Naive thymus-derived CD8-positive, alpha-beta T cell (primary cell): ENCODE measurements at regions not wholly inside any gene's neighbourhood (a gene's known extent, or its start where the extent isn't known, plus 50 kb on each side); places are given as distances from the start of the nearest gene placed in this dataset.
"Not testable (repeated sequence)": the region's sequence is repeated elsewhere in the genome, so short reads cannot be mapped to it uniquely, and the experiment has no call there.

Experiments used
- ATAC-seq, 2 donors: fragments of 150-1000 bp; cut with Tn5 transposase in 1 of 2; sonication (Bioruptor Pico), chemical (Tn5 transposase) in 1 of 2; 1 replicate in 1 of 2; 2 replicates in 1 of 2; pipeline ENCODE4 v1.10.0; 2021; ENCODE audit warnings: mild to moderate bottlenecking in 2 of 2, moderate library complexity in 2 of 2
- POLR2A ChIA-PET: fragments of 350-600 bp; sonication (Branson Sonifier 250); formaldehyde crosslinking; loops from one replicate; lab custom pipeline; 2021; ENCODE audit warnings: antibody characterized with exemption; lab: Charles Lee
- DNase-seq, 10 donors: peaks; one replicate each; pipeline versions ENCODE4 v3.0.0 to v3.0.0-alpha.2; 2020 to 2022
- H3K27ac Mint-ChIP-seq, 10 donors: one replicate each; pipeline ENCODE4 v1.8.0; 2020 to 2022; ENCODE audit warnings: mild to moderate bottlenecking in 10 of 10, mixed read lengths in 10 of 10, moderate library complexity in 4 of 10, inconsistent platforms in 1 of 10
- H3K27me3 Mint-ChIP-seq, 5 donors: one replicate each; pipeline ENCODE4 v1.8.0; 2021 to 2022; ENCODE audit warnings: mixed read lengths in 5 of 5
- H3K36me3 Mint-ChIP-seq, 3 donors: one replicate each; pipeline ENCODE4 v1.8.0; 2020 to 2022; ENCODE audit warnings: mixed read lengths in 3 of 3, mild to moderate bottlenecking in 2 of 3, inconsistent platforms in 1 of 3
- H3K4me1 Mint-ChIP-seq, 4 donors: one replicate each; pipeline ENCODE4 v1.8.0; 2021 to 2022; ENCODE audit warnings: mixed read lengths in 4 of 4
- H3K4me3 Mint-ChIP-seq, 10 donors: one replicate each; pipeline ENCODE4 v1.8.0; 2020 to 2022; ENCODE audit warnings: mild to moderate bottlenecking in 10 of 10, mixed read lengths in 10 of 10, moderate library complexity in 6 of 10, inconsistent platforms in 1 of 10
- H3K9me3 Mint-ChIP-seq, 9 donors: one replicate each; pipeline ENCODE4 v1.8.0; 2020 to 2022; ENCODE audit warnings: mixed read lengths in 9 of 9, mild to moderate bottlenecking in 3 of 9, inconsistent platforms in 1 of 9, moderate library complexity in 1 of 9

DNA sequence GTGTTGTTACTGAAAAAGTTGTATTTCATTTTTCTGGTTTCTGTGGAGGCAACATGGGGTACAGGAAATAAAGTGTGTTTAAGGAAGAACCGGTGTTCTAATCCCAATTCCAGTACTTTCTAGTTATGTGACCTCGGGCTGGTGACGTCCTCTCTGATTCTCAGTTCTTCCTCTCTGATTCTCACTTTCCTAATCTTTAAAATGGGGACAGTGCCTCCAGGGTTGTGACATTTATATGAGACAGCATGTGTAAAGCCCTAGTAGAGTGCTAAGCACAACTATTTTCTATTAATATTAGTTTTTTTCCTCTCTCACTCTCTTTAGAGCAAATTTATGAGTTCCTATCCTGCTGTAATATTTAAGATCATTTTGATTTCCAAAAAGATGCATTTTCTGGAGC lies 50.9 kb upstream of the PTPDC1 start:
- H3K27me3 Mint-ChIP-seq = peaks cover 2 to 8% (median 4%) of the 10 kb centered on the region in 5 donors
- DNase-seq (no peak), ATAC-seq (no peak)
- H3K9me3 Mint-ChIP-seq = no peaks in the 10 kb centered on the region
- H3K4me3 Mint-ChIP-seq = peak overlapping the region in 1 of 10 donors; percentile 33
- H3K4me1 Mint-ChIP-seq = peaks cover 13 to 26% (median 19%) of the 10 kb centered on the region in 4 donors
- H3K27ac Mint-ChIP-seq = no peak overlapping the region
- POLR2A ChIA-PET = no interaction called here
- H3K36me3 Mint-ChIP-seq = no peaks in the 10 kb centered on the region

DNA sequence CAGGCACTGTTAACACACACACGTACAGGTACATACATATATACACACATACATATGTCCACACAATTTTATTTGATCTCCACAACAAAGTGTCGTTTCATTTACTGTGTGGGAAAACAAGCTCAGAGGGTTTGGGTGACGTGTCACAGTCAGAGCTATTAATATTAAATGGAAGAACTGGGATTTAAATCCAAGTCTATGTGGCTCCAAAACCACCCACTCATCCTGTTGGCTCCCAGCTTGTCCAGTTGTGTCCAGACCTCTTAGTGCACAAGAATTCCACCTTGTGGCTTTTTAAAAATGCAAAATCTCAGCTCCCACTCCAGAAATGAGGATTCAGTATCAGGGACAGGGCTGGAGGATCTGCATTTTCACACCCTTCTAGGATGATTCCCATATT lies 52.3 kb upstream of the PTPDC1 start:
- Mint-ChIP-seq H3K36me3 (no peaks in the 10 kb centered on the region), H3K9me3 (no peaks in the 10 kb centered on the region), H3K27me3 (peaks cover 2 to 11% (median 6%) of the 10 kb centered on the region in 5 donors), H3K27ac (peak overlapping the region in 5 of 10 donors; percentile 82 to 93 (median 92)), H3K4me1 (peaks cover 13 to 26% (median 19%) of the 10 kb centered on the region in 4 donors), H3K4me3 (peak overlapping the region in 9 of 10 donors; percentile 74 to 99 (median 97))
- DNase-seq = no peak
- POLR2A ChIA-PET = no interaction called here
- no peak for ATAC-seq

DNA sequence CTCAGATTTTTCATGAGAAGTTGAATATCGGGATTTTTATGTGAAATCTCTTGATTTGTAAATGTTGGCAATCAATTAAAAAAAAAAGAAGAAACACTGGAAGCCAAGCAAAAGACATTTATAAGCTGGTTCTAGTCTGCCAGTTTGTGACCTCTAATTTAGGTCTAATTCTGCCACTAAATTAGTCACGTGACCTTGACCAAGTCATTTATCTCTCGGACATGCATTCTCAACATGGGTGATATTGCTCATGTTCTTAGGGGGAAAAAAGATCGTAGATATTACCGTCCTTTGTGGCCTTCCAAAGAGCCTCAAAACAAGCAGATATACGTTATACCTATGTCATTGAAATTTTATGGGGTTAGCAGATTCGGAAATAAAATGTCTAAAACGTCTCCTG lies 52.9 kb upstream of the PTPDC1 start:
- peaks cover 0 to 2% (median 0%) of the 10 kb centered on the region in 9 donors for H3K9me3 Mint-ChIP-seq
- DNase-seq (no peak), ATAC-seq (no peak)
- no peaks in the 10 kb centered on the region for H3K36me3 Mint-ChIP-seq
- H3K4me1 Mint-ChIP-seq = peaks cover 13 to 26% (median 19%) of the 10 kb centered on the region in 4 donors
- peak overlapping the region; percentile 41 to 97 (median 90) for H3K27ac Mint-ChIP-seq
- H3K4me3 Mint-ChIP-seq = peak overlapping the region; percentile 74 to 99 (median 95)
- POLR2A ChIA-PET = interaction anchor here (0.8 kb wide), 1 partner anchor 18 kb away, joined by 3 read pairs; no protein-coding TSS in a partner anchor
- peaks cover 2 to 11% (median 6%) of the 10 kb centered on the region in 5 donors for H3K27me3 Mint-ChIP-seq

DNA sequence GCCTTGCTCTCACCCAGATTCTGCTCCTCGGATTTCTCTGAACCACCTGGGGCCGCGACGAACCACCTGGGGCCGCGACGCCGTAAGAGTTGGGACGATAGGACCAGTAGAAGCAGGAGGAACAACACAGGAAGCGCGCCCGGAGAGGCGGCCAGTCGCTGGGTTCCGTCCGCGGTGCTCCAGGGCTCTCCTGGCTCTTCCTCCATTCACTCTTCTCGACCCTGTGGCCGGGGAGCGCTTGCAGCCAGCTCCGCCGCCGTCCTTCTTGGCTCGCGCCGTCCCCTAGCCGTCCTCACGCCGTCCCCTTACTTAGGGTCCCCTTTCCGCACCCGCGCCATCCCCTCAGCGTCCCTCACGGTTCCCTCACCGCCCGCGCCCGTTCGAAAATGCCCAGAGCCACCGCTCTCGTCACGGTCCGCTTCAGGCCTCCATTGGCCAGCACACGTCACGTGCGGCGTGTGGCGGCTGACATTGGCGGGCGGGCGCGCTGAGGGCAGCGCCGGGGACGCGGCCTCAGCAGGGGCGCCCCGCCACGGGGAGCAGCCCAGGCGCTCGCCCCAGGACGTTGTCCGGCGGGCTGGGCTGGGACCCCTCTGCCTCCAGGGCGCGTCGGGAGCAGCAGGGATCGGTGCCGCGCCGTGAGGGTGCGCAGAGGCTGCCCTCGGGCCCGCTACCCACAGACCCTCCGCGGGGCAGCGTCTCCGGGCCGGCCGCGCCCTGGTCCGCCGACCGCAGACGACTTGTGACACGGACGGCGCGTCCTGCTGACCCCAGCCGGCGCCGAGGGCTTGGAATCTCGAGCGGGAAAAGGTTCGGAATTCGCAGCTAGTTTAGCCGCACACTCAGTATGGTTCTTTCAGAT lies 53.7 kb upstream of the PTPDC1 start:
- ATAC-seq (peak; percentile 99), DNase-seq (peak; percentile 69 to 88 (median 76))
- POLR2A ChIA-PET = interaction anchor here (0.6 to 0.8 kb wide), 2 partner anchors 17 to 127 kb away, joined by 3 read pairs; no protein-coding TSS in a partner anchor
- peaks cover 13 to 26% (median 19%) of the 10 kb centered on the region in 4 donors for H3K4me1 Mint-ChIP-seq
- H3K27me3 Mint-ChIP-seq = peaks cover 2 to 11% (median 6%) of the 10 kb centered on the region in 5 donors
- H3K36me3 Mint-ChIP-seq = no peaks in the 10 kb centered on the region
- H3K27ac Mint-ChIP-seq = peak overlapping the region; percentile 90 to 98 (median 97)
- H3K4me3 Mint-ChIP-seq = peak overlapping the region; percentile 96 to 100 (median 98)
- peaks cover 0 to 4% (median 0%) of the 10 kb centered on the region in 9 donors for H3K9me3 Mint-ChIP-seq

GRCh38 chr9:94029932-94030317 lies 54.3 kb upstream of the PTPDC1 start:
- Mint-ChIP-seq H3K4me1 (peaks cover 11 to 26% (median 19%) of the 10 kb centered on the region in 4 donors), H3K9me3 (peaks cover 0 to 5% (median 1%) of the 10 kb centered on the region in 9 donors), H3K27ac (peak overlapping the region; percentile 84 to 98 (median 97)), H3K4me3 (peak overlapping the region; percentile 96 to 100 (median 98)), H3K36me3 (peaks cover 0 to 2% (median 0%) of the 10 kb centered on the region in 3 donors), H3K27me3 (peaks cover 2 to 11% (median 6%) of the 10 kb centered on the region in 5 donors)
- POLR2A ChIA-PET = no interaction called here
- DNase-seq (no peak), ATAC-seq (no peak)

- Mint-ChIP-seq H3K27ac (no peak overlapping the region), H3K9me3 (peaks cover 0 to 13% (median 4%) of the 10 kb centered on the region in 9 donors), H3K4me1 (peaks cover 9 to 20% (median 18%) of the 10 kb centered on the region in 4 donors), H3K27me3 (peaks cover 2 to 11% (median 6%) of the 10 kb centered on the region in 5 donors), H3K36me3 (peaks cover 0 to 4% (median 0%) of the 10 kb centered on the region in 3 donors), H3K4me3 (no peak overlapping the region)
- DNase-seq = no peak
- ATAC-seq = no peak
- POLR2A ChIA-PET = no interaction called here
Measured at GRCh38 chr9:94026816-94027215, 57.4 kb upstream of the PTPDC1 start.

DNA sequence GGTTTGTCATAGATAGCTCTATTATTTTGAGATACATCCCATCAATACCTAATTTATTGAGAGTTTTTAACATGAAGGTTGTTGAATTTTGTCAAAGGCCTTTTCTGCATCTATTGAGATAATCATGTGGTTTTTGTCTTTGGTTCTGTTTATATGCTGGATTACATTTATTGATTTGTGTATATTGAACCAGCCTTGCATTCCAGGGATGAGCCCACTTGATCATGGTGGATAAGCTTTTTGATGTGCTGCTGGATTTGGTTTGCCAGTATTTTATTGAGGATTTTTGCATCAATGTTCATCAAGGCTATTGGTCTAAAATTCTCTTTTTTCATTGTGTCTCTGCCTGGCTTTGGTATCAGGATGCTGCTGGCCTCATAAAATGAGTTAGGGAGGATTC lies 61.8 kb upstream of the PTPDC1 start:
- H3K27me3 Mint-ChIP-seq, H3K4me3 Mint-ChIP-seq, POLR2A ChIA-PET, DNase-seq, H3K36me3 Mint-ChIP-seq, H3K27ac Mint-ChIP-seq, ATAC-seq, H3K4me1 Mint-ChIP-seq: not testable (repeated sequence)
- H3K9me3 Mint-ChIP-seq = peaks cover 0 to 19% (median 4%) of the 10 kb centered on the region in 9 donors

DNA sequence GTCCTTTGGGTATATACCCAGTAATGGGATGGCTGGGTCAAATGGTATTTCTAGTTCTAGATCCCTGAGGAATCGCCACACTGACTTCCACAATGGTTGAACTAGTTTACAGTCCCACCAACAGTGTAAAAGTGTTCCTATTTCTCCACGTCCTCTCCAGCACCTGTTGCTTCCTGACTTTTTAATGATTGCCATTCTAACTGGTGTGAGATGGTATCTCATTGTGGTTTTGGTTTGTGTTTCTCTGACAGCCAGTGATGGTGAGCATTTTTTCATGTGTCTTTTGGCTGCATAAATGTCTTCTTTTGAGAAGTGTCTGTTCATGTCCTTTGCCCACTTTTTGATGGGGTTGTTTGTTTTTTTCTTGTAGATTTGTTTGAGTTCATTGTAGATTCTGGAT lies 63.4 kb upstream of the PTPDC1 start:
- H3K27me3 Mint-ChIP-seq, H3K4me3 Mint-ChIP-seq, H3K27ac Mint-ChIP-seq, POLR2A ChIA-PET, ATAC-seq, H3K4me1 Mint-ChIP-seq, H3K36me3 Mint-ChIP-seq, DNase-seq: not testable (repeated sequence)
- peaks cover 0 to 19% (median 4%) of the 10 kb centered on the region in 9 donors for H3K9me3 Mint-ChIP-seq

GRCh38 chr9:94018628-94019027 lies 63.5 kb upstream of the BARX1 start:
- POLR2A ChIA-PET = no interaction called here
- no peak overlapping the region for H3K4me3 Mint-ChIP-seq
- H3K27ac Mint-ChIP-seq = no peak overlapping the region
- DNase-seq (no peak), ATAC-seq (no peak)
- H3K36me3 Mint-ChIP-seq = no peaks in the 10 kb centered on the region
- H3K9me3 Mint-ChIP-seq = peaks cover 0 to 13% (median 0%) of the 10 kb centered on the region in 9 donors
- peaks cover 0 to 8% (median 2%) of the 10 kb centered on the region in 5 donors for H3K27me3 Mint-ChIP-seq
- H3K4me1 Mint-ChIP-seq = peaks cover 0 to 6% (median under 1%) of the 10 kb centered on the region in 4 donors

DNA sequence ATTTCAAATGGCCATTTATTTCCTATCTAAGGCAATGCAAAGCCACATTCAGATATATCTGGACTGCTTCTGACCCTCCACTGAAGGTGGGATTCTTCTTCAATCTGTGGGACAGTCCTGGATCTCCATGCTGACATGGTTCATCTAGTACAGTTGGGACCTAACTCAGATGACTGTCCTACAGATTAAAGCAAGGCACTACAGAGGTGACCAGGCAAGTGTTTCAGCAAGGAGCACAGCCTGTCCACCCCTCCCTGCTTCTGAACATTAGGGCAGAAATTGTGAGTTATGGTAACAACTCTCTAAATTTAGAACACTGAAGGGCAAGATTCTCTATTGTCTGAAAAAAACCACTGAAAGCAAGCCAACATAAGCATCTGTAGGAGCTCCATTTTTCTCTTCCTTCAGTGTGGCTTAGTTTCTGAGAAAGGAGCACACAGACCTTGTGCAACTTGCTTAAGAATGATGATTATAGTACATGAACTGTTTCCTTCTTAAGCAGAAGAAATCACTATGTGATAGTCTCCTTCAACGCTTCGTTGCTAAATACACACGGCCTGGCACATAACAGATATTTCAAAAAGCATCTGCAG lies 62.9 kb upstream of the BARX1 start:
- Mint-ChIP-seq H3K9me3 (peaks cover 0 to 13% (median 0%) of the 10 kb centered on the region in 9 donors), H3K36me3 (no peaks in the 10 kb centered on the region), H3K27ac (no peak overlapping the region), H3K4me3 (no peak overlapping the region), H3K4me1 (peaks cover 0 to 10% (median 3%) of the 10 kb centered on the region in 4 donors), H3K27me3 (peaks cover 0 to 8% (median 2%) of the 10 kb centered on the region in 5 donors)
- no peak for ATAC-seq
- DNase-seq = no peak
- POLR2A ChIA-PET = no interaction called here

DNA sequence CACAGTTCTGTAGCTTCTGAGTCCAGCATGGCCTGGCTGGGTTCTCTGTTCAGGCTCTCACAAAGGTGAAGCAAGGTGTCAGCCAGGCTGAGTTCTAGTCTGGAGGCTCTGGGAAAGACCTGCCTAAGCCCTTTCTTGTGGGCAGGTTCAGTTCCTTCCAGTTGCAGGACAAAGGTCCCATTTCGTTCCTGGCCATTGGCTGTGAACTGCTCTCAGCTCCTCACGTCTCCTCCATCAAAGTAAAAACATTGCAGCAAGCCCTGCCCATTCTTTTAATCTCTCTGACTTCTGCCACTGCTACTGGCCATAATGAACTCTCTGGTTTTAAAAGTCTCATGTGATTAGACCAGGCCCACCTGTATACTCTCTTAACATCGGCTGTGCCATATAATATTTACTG lies 61.6 kb upstream of the BARX1 start:
- no peak for ATAC-seq
- peaks cover 0 to 6% (median 0%) of the 10 kb centered on the region in 9 donors for H3K9me3 Mint-ChIP-seq
- H3K4me1 Mint-ChIP-seq = peaks cover 2 to 16% (median 8%) of the 10 kb centered on the region in 4 donors
- no peaks in the 10 kb centered on the region for H3K36me3 Mint-ChIP-seq
- no peak overlapping the region for H3K27ac Mint-ChIP-seq
- POLR2A ChIA-PET = no interaction called here
- DNase-seq = no peak
- no peak overlapping the region for H3K4me3 Mint-ChIP-seq
- peaks cover 0 to 8% (median 2%) of the 10 kb centered on the region in 5 donors for H3K27me3 Mint-ChIP-seq

DNA sequence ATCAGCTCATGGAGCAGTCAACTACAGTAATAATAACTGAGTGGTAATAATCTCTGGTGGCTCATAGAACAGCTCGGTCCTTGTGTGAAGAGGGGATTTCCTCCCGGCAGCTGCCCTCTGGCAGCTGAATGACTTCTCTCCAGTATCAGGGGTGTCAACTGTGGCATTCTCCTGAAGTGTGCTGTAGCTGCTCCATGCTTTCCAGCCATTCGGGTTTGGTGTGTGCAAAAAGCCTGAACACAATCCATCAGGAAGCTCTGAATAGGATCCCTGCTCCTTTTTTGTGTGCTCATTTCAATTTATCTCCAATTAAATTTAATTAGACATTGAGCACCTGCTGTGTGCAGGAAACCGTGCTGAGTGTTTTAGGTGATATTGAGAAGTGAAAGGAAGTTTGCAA lies 59.8 kb upstream of the BARX1 start:
- H3K27ac Mint-ChIP-seq = no peak overlapping the region
- peaks cover 0 to 8% (median 2%) of the 10 kb centered on the region in 5 donors for H3K27me3 Mint-ChIP-seq
- ATAC-seq (no peak), DNase-seq (no peak)
- no peak overlapping the region for H3K4me3 Mint-ChIP-seq
- no peaks in the 10 kb centered on the region for H3K36me3 Mint-ChIP-seq
- H3K9me3 Mint-ChIP-seq = no peaks in the 10 kb centered on the region
- peaks cover 9 to 29% (median 22%) of the 10 kb centered on the region in 4 donors for H3K4me1 Mint-ChIP-seq
- POLR2A ChIA-PET = no interaction called here
